ENCODE measurements at regions not wholly inside any gene's neighbourhood (a gene's known extent, or its start where the extent isn't known, plus 50 kb on each side); places are given as distances from the start of the nearest gene placed in this dataset.
"Not testable (repeated sequence)": the region's sequence is repeated elsewhere in the genome, so short reads cannot be mapped to it uniquely, and the experiment has no call there.

DNA sequence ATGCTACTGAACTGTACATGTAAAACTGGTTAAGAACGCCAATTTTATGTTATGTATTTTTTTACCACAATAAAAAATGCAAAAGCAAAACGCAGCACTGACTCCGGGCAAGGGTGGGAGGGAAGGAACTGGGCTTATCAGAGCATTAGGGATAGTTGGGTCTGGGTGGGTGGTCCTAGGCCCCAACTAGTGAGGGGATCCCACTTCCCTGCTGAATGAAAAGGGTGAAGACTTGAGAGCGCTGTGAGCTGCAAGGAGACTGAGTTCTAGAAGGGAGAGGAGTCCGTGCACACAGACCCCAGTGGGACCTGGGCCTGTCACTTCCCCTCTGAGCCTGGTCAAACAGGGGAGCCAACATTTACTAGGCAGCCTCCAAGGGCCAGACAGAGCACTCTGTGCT lies 98.6 kb downstream of the TPRA1 start:
- H3K27ac ChIP-seq (ENCODE audit: low read length), result no peak overlapping the region
- H3K27me3 ChIP-seq (ENCODE audit: insufficient read depth, low read depth, low read length), result no peaks in the 10 kb centered on the region
- no peaks in the 10 kb centered on the region for H3K36me3 ChIP-seq (ENCODE audit: insufficient read depth, low read length)
- no peaks in the 10 kb centered on the region for H4K20me1 ChIP-seq (ENCODE audit: insufficient read depth)
- no peaks in the 10 kb centered on the region for H3K9me3 ChIP-seq (ENCODE audit: low read length)
- H3K4me2 ChIP-seq (ENCODE audit: low read length), result no peak overlapping the region
- H2AFZ ChIP-seq (ENCODE audit: low read depth, low read length), result no peak overlapping the region
- no peak overlapping the region for H3K9ac ChIP-seq (ENCODE audit: low read length)
- no peaks in the 10 kb centered on the region for H3K79me2 ChIP-seq (replicated peaks; ENCODE audit: insufficient read depth, low read length)
- TF ChIP-seq, protein P1, sequence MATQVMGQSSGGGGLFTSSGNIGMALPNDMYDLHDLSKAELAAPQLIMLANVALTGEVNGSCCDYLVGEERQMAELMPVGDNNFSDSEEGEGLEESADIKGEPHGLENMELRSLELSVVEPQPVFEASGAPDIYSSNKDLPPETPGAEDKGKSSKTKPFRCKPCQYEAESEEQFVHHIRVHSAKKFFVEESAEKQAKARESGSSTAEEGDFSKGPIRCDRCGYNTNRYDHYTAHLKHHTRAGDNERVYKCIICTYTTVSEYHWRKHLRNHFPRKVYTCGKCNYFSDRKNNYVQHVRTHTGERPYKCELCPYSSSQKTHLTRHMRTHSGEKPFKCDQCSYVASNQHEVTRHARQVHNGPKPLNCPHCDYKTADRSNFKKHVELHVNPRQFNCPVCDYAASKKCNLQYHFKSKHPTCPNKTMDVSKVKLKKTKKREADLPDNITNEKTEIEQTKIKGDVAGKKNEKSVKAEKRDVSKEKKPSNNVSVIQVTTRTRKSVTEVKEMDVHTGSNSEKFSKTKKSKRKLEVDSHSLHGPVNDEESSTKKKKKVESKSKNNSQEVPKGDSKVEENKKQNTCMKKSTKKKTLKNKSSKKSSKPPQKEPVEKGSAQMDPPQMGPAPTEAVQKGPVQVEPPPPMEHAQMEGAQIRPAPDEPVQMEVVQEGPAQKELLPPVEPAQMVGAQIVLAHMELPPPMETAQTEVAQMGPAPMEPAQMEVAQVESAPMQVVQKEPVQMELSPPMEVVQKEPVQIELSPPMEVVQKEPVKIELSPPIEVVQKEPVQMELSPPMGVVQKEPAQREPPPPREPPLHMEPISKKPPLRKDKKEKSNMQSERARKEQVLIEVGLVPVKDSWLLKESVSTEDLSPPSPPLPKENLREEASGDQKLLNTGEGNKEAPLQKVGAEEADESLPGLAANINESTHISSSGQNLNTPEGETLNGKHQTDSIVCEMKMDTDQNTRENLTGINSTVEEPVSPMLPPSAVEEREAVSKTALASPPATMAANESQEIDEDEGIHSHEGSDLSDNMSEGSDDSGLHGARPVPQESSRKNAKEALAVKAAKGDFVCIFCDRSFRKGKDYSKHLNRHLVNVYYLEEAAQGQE (IDR thresholded peaks at IDR 0.05; ENCODE audit: borderline replicate concordance), result no peak
- TF ChIP-seq EZH2 (IDR thresholded peaks at IDR 0.05; ENCODE audit: borderline replicate concordance, insufficient read depth, low read length, poor library complexity, severe bottlenecking) (no peak), POLR2AphosphoS5 (IDR thresholded peaks at IDR 0.05) (no peak), SMC3 (conservative IDR thresholded peaks at IDR 0.05; ENCODE audit: poor library complexity) (no peak), MXI1 (conservative IDR thresholded peaks at IDR 0.05; ENCODE audit: poor library complexity, severe bottlenecking) (no peak), TAF1 (IDR thresholded peaks at IDR 0.05; ENCODE audit: low read depth) (no peak), EP300 (conservative IDR thresholded peaks at IDR 0.05; ENCODE audit: poor library complexity, severe bottlenecking) (no peak), RAD21 (conservative IDR thresholded peaks at IDR 0.05) (no peak)
- TF ChIP-seq, protein P2, sequence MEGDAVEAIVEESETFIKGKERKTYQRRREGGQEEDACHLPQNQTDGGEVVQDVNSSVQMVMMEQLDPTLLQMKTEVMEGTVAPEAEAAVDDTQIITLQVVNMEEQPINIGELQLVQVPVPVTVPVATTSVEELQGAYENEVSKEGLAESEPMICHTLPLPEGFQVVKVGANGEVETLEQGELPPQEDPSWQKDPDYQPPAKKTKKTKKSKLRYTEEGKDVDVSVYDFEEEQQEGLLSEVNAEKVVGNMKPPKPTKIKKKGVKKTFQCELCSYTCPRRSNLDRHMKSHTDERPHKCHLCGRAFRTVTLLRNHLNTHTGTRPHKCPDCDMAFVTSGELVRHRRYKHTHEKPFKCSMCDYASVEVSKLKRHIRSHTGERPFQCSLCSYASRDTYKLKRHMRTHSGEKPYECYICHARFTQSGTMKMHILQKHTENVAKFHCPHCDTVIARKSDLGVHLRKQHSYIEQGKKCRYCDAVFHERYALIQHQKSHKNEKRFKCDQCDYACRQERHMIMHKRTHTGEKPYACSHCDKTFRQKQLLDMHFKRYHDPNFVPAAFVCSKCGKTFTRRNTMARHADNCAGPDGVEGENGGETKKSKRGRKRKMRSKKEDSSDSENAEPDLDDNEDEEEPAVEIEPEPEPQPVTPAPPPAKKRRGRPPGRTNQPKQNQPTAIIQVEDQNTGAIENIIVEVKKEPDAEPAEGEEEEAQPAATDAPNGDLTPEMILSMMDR (IDR thresholded peaks at IDR 0.05; ENCODE audit: poor library complexity, severe bottlenecking), result no peak
- H3K4me3 ChIP-seq (ENCODE audit: low read length), result no peak overlapping the region
- no peaks in the 10 kb centered on the region for H3K9me2 ChIP-seq (ENCODE audit: insufficient read depth, low read length)
- H3F3A ChIP-seq (ENCODE audit: insufficient read depth, low read length, poor library complexity, severe bottlenecking), result no peaks in the 10 kb centered on the region

DNA sequence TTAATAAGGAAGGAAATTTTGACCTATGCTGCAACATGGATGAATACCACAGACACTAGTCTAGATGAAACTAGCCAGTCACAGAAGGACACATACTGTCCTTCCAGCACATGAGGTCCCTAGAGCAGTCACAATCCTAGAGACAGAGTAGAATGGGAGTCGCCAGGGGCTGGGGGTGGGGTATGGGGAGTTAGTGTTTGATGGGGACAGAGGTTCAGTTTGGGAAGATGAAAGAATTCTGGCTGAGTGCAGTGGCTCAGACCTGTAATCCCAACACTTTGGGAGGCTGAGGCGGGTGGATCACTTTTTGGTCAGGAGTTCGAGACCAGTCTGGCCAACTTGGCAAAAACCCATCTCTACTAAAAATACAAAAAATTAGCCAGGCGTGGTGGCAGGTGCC lies 99.2 kb downstream of the TPRA1 start:
- Histone ChIP-seq H3K4me3 (ENCODE audit: low read length) (no peak overlapping the region), H3K9me2 (ENCODE audit: insufficient read depth, low read length) (no peaks in the 10 kb centered on the region), H3K79me2 (replicated peaks; ENCODE audit: insufficient read depth, low read length) (no peaks in the 10 kb centered on the region), H3K9ac (ENCODE audit: low read length) (no peak overlapping the region), H4K20me1 (ENCODE audit: insufficient read depth) (no peaks in the 10 kb centered on the region), H3K9me3 (ENCODE audit: low read length) (no peaks in the 10 kb centered on the region), H3K27ac (ENCODE audit: low read length) (no peak overlapping the region), H2AFZ (ENCODE audit: low read depth, low read length) (no peak overlapping the region), H3K36me3 (ENCODE audit: insufficient read depth, low read length) (no peaks in the 10 kb centered on the region), H3K27me3 (ENCODE audit: insufficient read depth, low read depth, low read length) (no peaks in the 10 kb centered on the region), H3K4me2 (ENCODE audit: low read length) (no peak overlapping the region), H3F3A (ENCODE audit: insufficient read depth, low read length, poor library complexity, severe bottlenecking) (no peaks in the 10 kb centered on the region)
- TF ChIP-seq RAD21 (conservative IDR thresholded peaks at IDR 0.05) (no peak), POLR2AphosphoS5 (IDR thresholded peaks at IDR 0.05) (no peak), TAF1 (IDR thresholded peaks at IDR 0.05; ENCODE audit: low read depth) (no peak), MXI1 (conservative IDR thresholded peaks at IDR 0.05; ENCODE audit: poor library complexity, severe bottlenecking) (no peak), SMC3 (conservative IDR thresholded peaks at IDR 0.05; ENCODE audit: poor library complexity) (no peak), EP300 (conservative IDR thresholded peaks at IDR 0.05; ENCODE audit: poor library complexity, severe bottlenecking) (no peak), EZH2 (IDR thresholded peaks at IDR 0.05; ENCODE audit: borderline replicate concordance, insufficient read depth, low read length, poor library complexity, severe bottlenecking) (no peak)
- TF ChIP-seq, protein P1 (IDR thresholded peaks at IDR 0.05; ENCODE audit: borderline replicate concordance), result no peak
- TF ChIP-seq, protein P2 (IDR thresholded peaks at IDR 0.05; ENCODE audit: poor library complexity, severe bottlenecking), result no peak

DNA sequence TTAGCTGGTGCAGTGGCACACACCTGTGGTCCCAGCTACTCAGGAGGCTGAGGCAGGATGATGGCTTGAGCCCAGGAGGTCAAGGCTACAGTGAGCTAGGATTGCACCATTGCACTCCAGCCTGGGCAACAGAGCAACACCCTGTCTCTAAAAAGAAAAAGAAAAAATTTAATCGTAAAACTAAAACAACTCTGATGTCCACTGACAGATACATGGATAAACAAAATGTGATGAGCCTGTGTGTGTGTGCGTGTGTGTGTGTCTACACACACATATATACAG lies 99.6 kb downstream of the TPRA1 start:
- H3K79me2 ChIP-seq (replicated peaks; ENCODE audit: insufficient read depth, low read length); H2AFZ ChIP-seq (ENCODE audit: low read depth, low read length); H3K9me2 ChIP-seq (ENCODE audit: insufficient read depth, low read length); H3K9ac ChIP-seq (ENCODE audit: low read length); H3K27me3 ChIP-seq (ENCODE audit: insufficient read depth, low read depth, low read length); H3K9me3 ChIP-seq (ENCODE audit: low read length); H3K4me3 ChIP-seq (ENCODE audit: low read length); H3K4me2 ChIP-seq (ENCODE audit: low read length); H3K27ac ChIP-seq (ENCODE audit: low read length); H4K20me1 ChIP-seq (ENCODE audit: insufficient read depth); H3F3A ChIP-seq (ENCODE audit: insufficient read depth, low read length, poor library complexity, severe bottlenecking); H3K36me3 ChIP-seq (ENCODE audit: insufficient read depth, low read length): not testable (repeated sequence)

Data from neural cell (in vitro differentiated cells).